HepG2 (cell line): ENCODE measurements at regions not wholly inside any gene's neighbourhood (a gene's known extent, or its start where the extent isn't known, plus 50 kb on each side); places are given as distances from the start of the nearest gene placed in this dataset.

Experiments
- ATAC-seq: fragments of 200-7000 bp; cut with Tn5 transposase; 3 replicates; pipeline ENCODE4 v1.9.1; 2020; ENCODE audit warnings: mild to moderate bottlenecking, moderate library complexity
- BruUV-seq: library from RNA; stranded (reverse); fragments of 400-500 nt; replicated peaks from 2 replicates; lab custom pipeline; 2021; lab: Mats Ljungman, UMichigan
- CTCF ChIA-PET: fragments of 300-600 bp; formaldehyde crosslinking; extraction: SDS; loops from one replicate; lab custom pipeline; 2021; ENCODE audit warnings: low total read pairs, inconsistent platforms, low intra/inter-chr PET ratio; lab: Yijun Ruan, JAX
- POLR2A ChIA-PET: fragments of 350-600 bp; sonication (Branson Sonifier 250); formaldehyde crosslinking; loops from one replicate; lab custom pipeline; 2020; ENCODE audit warnings: antibody characterized with exemption, inconsistent platforms; lab: Yijun Ruan, JAX
- DNase-seq: peaks from one replicate; pipeline ENCODE4 v3.0.0-alpha.2; 2015; ENCODE audit warnings: low spot score
- FAIRE-seq: peaks from 3 replicates; lab custom pipeline; 2011; peaks lifted over from hg19 to GRCh38; lab: Jason Lieb, UNC
- H2AFZ ChIP-seq: one replicate; pipeline ENCODE4 v1.6.1; 2011; ENCODE audit warnings: low read length, inconsistent platforms
- H3K27ac ChIP-seq: fragments of 300-600 bp; 3 replicates; pipeline ENCODE4 v1.8.0; 2011; ENCODE audit warnings: mixed run types, mild to moderate bottlenecking, mixed read lengths, low read length, inconsistent platforms; ENCODE audit not compliant: insufficient read depth; ENCODE audit errors: extremely low read length
- H3K27me3 ChIP-seq, 2 experiments: fragments of 200-600 bp in 1 of 2; 2 replicates in 1 of 2; 3 replicates in 1 of 2; pipeline versions ENCODE4 v1.6.0 to v1.8.0; 2011; ENCODE audit warnings: low read length in 2 of 2, mild to moderate bottlenecking in 2 of 2, moderate library complexity in 2 of 2, inconsistent platforms in 1 of 2; ENCODE audit not compliant: insufficient read depth in 2 of 2, control insufficient read depth in 1 of 2
- H3K36me3 ChIP-seq, 2 experiments: fragments of 200-600 bp in 1 of 2; replicated peaks in 1 of 2; 2 replicates in 1 of 2; 3 replicates in 1 of 2; pipeline versions ENCODE4 v1.5.1 to v1.8.0; 2011; ENCODE audit warnings: low read length in 2 of 2, inconsistent platforms in 1 of 2; ENCODE audit not compliant: insufficient read depth in 2 of 2, control insufficient read depth in 1 of 2
- H3K4me1 ChIP-seq: 2 replicates; pipeline ENCODE4 v1.5.1; 2012; ENCODE audit warnings: low read length, inconsistent platforms; ENCODE audit not compliant: insufficient read depth
- H3K4me2 ChIP-seq: 2 replicates; pipeline ENCODE4 v1.6.0; 2011; ENCODE audit warnings: low read depth, low read length, inconsistent platforms
- H3K4me3 ChIP-seq, 3 experiments: fragments of 200-600 bp in 1 of 3; sonication (generic), shearing (Covaris generic) in 1 of 3; replicated peaks in 1 of 3; 2 replicates each; pipeline ENCODE4 v1.5.1; 2011 to 2016; ENCODE audit warnings: low read length in 3 of 3, inconsistent platforms in 2 of 3, low read depth in 2 of 3, mild to moderate bottlenecking in 2 of 3, control low read depth in 1 of 3, mixed read lengths in 1 of 3; ENCODE audit not compliant: insufficient read depth in 1 of 3
- H3K79me2 ChIP-seq: one replicate; pipeline ENCODE4 v1.6.1; 2011; ENCODE audit warnings: low read length, inconsistent platforms; ENCODE audit not compliant: insufficient read depth
- H3K9ac ChIP-seq: 2 replicates; pipeline ENCODE4 v1.6.0; 2011; ENCODE audit warnings: mild to moderate bottlenecking, low read depth, low read length, inconsistent platforms; ENCODE audit not compliant: insufficient read depth
- H3K9me3 ChIP-seq: 2 replicates; pipeline ENCODE4 v1.5.1; 2012; ENCODE audit warnings: mild to moderate bottlenecking, low read length
- H4K20me1 ChIP-seq: 2 replicates; pipeline ENCODE4 v1.6.0; 2011; ENCODE audit warnings: inconsistent platforms, mild to moderate bottlenecking, low read length, moderate library complexity; ENCODE audit not compliant: insufficient read depth
- HDAC1 ChIP-seq: sonication (generic); formaldehyde crosslinking; IDR thresholded peaks from 2 replicates; pipeline ENCODE4 v1.5.1; 2020; ENCODE audit warnings: mild to moderate bottlenecking, missing genetic modification reagents
- NFIC ChIP-seq: IDR thresholded peaks from 2 replicates; pipeline ENCODE4 v1.6.1; 2012; ENCODE audit warnings: mild to moderate bottlenecking, low read length, inconsistent platforms
- RBM22 ChIP-seq: fragments of 200-400 bp; formaldehyde crosslinking; optimal IDR thresholded peaks from 2 replicates; pipeline ENCODE3; 2017; ENCODE audit warnings: mild to moderate bottlenecking, low read length, moderate library complexity
- TEAD2 ChIP-seq: sonication (generic); formaldehyde crosslinking; IDR thresholded peaks from 2 replicates; pipeline ENCODE4 v1.9.0; 2021; ENCODE audit warnings: missing genetic modification reagents
- ZNF160 ChIP-seq: sonication (generic); formaldehyde crosslinking; IDR thresholded peaks from 2 replicates; pipeline ENCODE4 v1.8.0; 2022; ENCODE audit warnings: mild to moderate bottlenecking, inconsistent platforms, missing genetic modification reagents
- ZNF20 ChIP-seq: sonication (generic); formaldehyde crosslinking; IDR thresholded peaks from 2 replicates; pipeline ENCODE4 v1.4.0; 2020; ENCODE audit warnings: mild to moderate bottlenecking, moderate library complexity, missing genetic modification reagents
- ZNF44 ChIP-seq: sonication (generic); formaldehyde crosslinking; IDR thresholded peaks from 2 replicates; pipeline ENCODE4 v1.5.1; 2020; ENCODE audit warnings: mild to moderate bottlenecking, missing genetic modification reagents
- WGBS: methylation state at CpG from one replicate; pipeline ENCODE4 v1.1.6; 2017; ENCODE audit warnings: low lambda C conversion rate; 5-methylcytosine and 5-hydroxymethylcytosine counted together
- in situ Hi-C: cut with HindIII; loops from 2 replicates; pipeline ENCODE4 v1.10.0; 2017; ENCODE audit warnings: low pct_unique_long_range_greater_than_20kb; ENCODE audit not compliant: extremely low pct_ligation_motif_present
- intact Hi-C: fragments of 100-400 bp; cut with micrococcal nuclease; formaldehyde crosslinking; loops from one replicate; pipeline ENCODE4 v1.10.0; 2022; ENCODE audit not compliant: unreplicated experiment
- TF ChIP-seq, protein P1 (sequence below): sonication (generic); formaldehyde crosslinking; conservative IDR thresholded peaks from 2 replicates; pipeline ENCODE4 v1.4.0; 2020; ENCODE audit warnings: missing genetic modification reagents
- TF ChIP-seq, protein P2 (sequence below): sonication (generic); formaldehyde crosslinking; IDR thresholded peaks from 2 replicates; pipeline ENCODE4 v1.4.0; 2020; ENCODE audit warnings: mild to moderate bottlenecking, low read depth, missing genetic modification reagents
- TF ChIP-seq, protein P3 (sequence below): IDR thresholded peaks from 2 replicates; pipeline ENCODE4 v1.6.1; 2016; ENCODE audit warnings: low read depth, control low read depth

DNA sequence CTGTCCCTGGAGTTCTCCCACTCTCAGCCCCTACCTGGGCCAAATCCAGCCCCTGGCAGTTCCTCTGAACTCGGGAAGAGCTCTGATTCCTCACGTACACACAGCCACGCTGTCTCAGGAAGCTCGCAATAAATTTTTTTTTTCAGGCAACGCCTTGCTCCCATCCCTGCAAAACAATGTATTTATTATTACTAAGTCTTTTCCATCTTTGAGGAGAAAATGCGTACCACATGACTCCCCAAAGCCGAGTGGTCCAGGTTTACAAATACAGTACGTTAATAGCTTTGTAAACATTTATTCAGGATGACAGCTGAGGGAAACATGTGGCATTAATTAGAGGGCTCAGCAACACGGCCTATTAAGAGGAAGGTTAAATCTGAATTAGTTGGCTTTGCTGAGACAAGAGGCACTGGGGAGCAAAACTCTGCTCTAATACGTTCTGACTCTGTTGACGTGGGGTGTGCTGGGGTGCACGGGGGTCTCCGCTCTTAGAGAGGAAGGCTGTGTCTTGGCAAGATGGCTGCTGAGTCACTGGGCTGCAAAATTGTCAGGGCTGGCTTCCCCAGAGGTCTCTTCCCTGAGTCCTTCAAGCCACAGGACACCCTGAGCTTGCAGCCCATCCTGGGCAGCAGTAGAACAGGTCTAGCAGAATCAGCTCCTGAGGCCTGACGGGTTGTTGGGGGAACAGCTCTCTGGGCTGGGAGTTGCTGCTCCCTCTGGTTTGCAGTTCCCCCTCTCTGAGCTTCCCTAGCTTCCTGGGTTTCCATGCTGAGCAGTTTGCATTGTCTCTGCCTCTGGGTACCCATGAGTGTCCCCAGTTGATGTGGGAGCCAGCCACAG is 185.2 kb upstream of the TBX3 start:
- no peak for TF ChIP-seq ZNF160 (CRISPR knock-in tag)
- no peak for TF ChIP-seq HDAC1
- TF ChIP-seq, protein P1, sequence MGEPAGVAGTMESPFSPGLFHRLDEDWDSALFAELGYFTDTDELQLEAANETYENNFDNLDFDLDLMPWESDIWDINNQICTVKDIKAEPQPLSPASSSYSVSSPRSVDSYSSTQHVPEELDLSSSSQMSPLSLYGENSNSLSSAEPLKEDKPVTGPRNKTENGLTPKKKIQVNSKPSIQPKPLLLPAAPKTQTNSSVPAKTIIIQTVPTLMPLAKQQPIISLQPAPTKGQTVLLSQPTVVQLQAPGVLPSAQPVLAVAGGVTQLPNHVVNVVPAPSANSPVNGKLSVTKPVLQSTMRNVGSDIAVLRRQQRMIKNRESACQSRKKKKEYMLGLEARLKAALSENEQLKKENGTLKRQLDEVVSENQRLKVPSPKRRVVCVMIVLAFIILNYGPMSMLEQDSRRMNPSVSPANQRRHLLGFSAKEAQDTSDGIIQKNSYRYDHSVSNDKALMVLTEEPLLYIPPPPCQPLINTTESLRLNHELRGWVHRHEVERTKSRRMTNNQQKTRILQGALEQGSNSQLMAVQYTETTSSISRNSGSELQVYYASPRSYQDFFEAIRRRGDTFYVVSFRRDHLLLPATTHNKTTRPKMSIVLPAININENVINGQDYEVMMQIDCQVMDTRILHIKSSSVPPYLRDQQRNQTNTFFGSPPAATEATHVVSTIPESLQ (CRISPR knock-in tag) = no peak
- no peak for TF ChIP-seq NFIC
- no peak for TF ChIP-seq RBM22
- TF ChIP-seq TEAD2 (CRISPR knock-in tag) = no peak
- no peak for TF ChIP-seq ZNF20 (CRISPR knock-in tag)
- TF ChIP-seq, protein P2, sequence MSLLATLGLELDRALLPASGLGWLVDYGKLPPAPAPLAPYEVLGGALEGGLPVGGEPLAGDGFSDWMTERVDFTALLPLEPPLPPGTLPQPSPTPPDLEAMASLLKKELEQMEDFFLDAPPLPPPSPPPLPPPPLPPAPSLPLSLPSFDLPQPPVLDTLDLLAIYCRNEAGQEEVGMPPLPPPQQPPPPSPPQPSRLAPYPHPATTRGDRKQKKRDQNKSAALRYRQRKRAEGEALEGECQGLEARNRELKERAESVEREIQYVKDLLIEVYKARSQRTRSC (CRISPR knock-in tag) = no peak
- TF ChIP-seq ZNF44 (CRISPR knock-in tag) = no peak
- TF ChIP-seq, protein P3, sequence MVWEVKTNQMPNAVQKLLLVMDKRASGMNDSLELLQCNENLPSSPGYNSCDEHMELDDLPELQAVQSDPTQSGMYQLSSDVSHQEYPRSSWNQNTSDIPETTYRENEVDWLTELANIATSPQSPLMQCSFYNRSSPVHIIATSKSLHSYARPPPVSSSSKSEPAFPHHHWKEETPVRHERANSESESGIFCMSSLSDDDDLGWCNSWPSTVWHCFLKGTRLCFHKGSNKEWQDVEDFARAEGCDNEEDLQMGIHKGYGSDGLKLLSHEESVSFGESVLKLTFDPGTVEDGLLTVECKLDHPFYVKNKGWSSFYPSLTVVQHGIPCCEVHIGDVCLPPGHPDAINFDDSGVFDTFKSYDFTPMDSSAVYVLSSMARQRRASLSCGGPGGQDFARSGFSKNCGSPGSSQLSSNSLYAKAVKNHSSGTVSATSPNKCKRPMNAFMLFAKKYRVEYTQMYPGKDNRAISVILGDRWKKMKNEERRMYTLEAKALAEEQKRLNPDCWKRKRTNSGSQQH = no peak
- DNase-seq = no peak
- peak; percentile 51 for ATAC-seq
- Histone ChIP-seq H2AFZ (no peak overlapping the region), H3K9me3 (no peaks in the 10 kb centered on the region), H3K4me2 (no peak overlapping the region), H3K27ac (no peak overlapping the region), H4K20me1 (no peaks in the 10 kb centered on the region), H3K79me2 (no peaks in the 10 kb centered on the region), H3K27me3 (no peaks in the 10 kb centered on the region; a peak in 2 of 5 replicates), H3K4me3 (no peak overlapping the region), H3K9ac (no peak overlapping the region), H3K36me3 (no peaks in the 10 kb centered on the region), H3K4me1 (peaks cover 9% of the 10 kb centered on the region; the same call in 1 of the 2 replicates)
- ChIA-PET CTCF (no interaction called here), POLR2A (interaction anchor here (0.7 kb wide), 1 partner anchor 185 kb away, joined by 3 read pairs; the partner anchor contains the start of gene TBX3)
- intact Hi-C loops (no loop called here), in situ Hi-C loops (no loop called here)
- no peak for FAIRE-seq
- 40% methylated on average over 12 of the region's 14 CpGs for WGBS
- BruUV-seq = no TSS peak
